CD4-positive, alpha-beta T cell treated with Interleukin-17A for 4 hours (primary cell): ENCODE measurements at regions not wholly inside any gene's neighbourhood (a gene's known extent, or its start where the extent isn't known, plus 50 kb on each side); places are given as distances from the start of the nearest gene placed in this dataset.
"Not testable (repeated sequence)": the region's sequence is repeated elsewhere in the genome, so short reads cannot be mapped to it uniquely, and the experiment has no call there.

Experiments used
- DNase-seq: peaks from one replicate; pipeline ENCODE4 v3.0.0-alpha.2; 2020; ENCODE audit warnings: mixed read lengths

- DNase-seq = no peak
These were observed 50.8 kb upstream of the CTNNA1 start for GRCh38 chr5:138702166-138703077.

- no peak for DNase-seq
These were observed 51.5 kb upstream of the CTNNA1 start for GRCh38 chr5:138701678-138702077.

- DNase-seq = no peak
These were observed 52.5 kb upstream of the CTNNA1 start for GRCh38 chr5:138700581-138701362.

- no peak for DNase-seq
These were observed 53.7 kb upstream of the CTNNA1 start for GRCh38 chr5:138699482-138699881.

GRCh38 chr5:138698713-138699112 lies 54.5 kb upstream of the CTNNA1 start:
- DNase-seq = no peak

GRCh38 chr5:138697720-138698360 lies 55.4 kb upstream of the CTNNA1 start:
- no peak for DNase-seq

GRCh38 chr5:138696501-138696900 lies 56.7 kb upstream of the CTNNA1 start:
- DNase-seq = no peak

GRCh38 chr5:138695781-138696180 lies 57.4 kb upstream of the CTNNA1 start:
- no peak for DNase-seq

- no peak for DNase-seq
These were observed 59.1 kb upstream of the CTNNA1 start for GRCh38 chr5:138694146-138694545.

GRCh38 chr5:138692370-138692769 lies 60.9 kb upstream of the CTNNA1 start:
- no peak for DNase-seq

- no peak for DNase-seq
These were observed 66.6 kb upstream of the CTNNA1 start for GRCh38 chr5:138686668-138687067.

GRCh38 chr5:138685193-138685745 lies 68.0 kb upstream of the CTNNA1 start:
- DNase-seq = no peak

GRCh38 chr5:138682462-138682861 lies 70.8 kb upstream of the CTNNA1 start:
- DNase-seq = not testable (repeated sequence)

GRCh38 chr5:138678826-138679225 lies 74.4 kb upstream of the CTNNA1 start:
- not testable (repeated sequence) for DNase-seq

GRCh38 chr5:138677782-138678181 lies 75.4 kb upstream of the CTNNA1 start:
- no peak for DNase-seq

GRCh38 chr5:138676556-138677193 lies 76.5 kb upstream of the CTNNA1 start:
- no peak for DNase-seq

GRCh38 chr5:138676002-138676401 lies 77.2 kb upstream of the CTNNA1 start:
- no peak for DNase-seq

GRCh38 chr5:138668451-138669380 lies 84.5 kb upstream of the CTNNA1 start:
- DNase-seq = peak; percentile 18

- not testable (repeated sequence) for DNase-seq
These were observed 85.4 kb upstream of the CTNNA1 start for GRCh38 chr5:138667782-138668331.

GRCh38 chr5:138666226-138666742 lies 86.9 kb upstream of the CTNNA1 start:
- no peak for DNase-seq

GRCh38 chr5:138665261-138665660 lies 88.0 kb upstream of the CTNNA1 start:
- DNase-seq = no peak
